Right forelimb (tissue), 1 donor: ENCODE measurements at regions not wholly inside any gene's neighbourhood (a gene's known extent, or its start where the extent isn't known, plus 50 kb on each side); places are given as distances from the start of the nearest gene placed in this dataset.
"Not testable (repeated sequence)": the region's sequence is repeated elsewhere in the genome, so short reads cannot be mapped to it uniquely, and the experiment has no call there.

Experiments
- DNase-seq: peaks from one replicate; pipeline ENCODE4 v3.0.0-alpha.2; 2018

DNA sequence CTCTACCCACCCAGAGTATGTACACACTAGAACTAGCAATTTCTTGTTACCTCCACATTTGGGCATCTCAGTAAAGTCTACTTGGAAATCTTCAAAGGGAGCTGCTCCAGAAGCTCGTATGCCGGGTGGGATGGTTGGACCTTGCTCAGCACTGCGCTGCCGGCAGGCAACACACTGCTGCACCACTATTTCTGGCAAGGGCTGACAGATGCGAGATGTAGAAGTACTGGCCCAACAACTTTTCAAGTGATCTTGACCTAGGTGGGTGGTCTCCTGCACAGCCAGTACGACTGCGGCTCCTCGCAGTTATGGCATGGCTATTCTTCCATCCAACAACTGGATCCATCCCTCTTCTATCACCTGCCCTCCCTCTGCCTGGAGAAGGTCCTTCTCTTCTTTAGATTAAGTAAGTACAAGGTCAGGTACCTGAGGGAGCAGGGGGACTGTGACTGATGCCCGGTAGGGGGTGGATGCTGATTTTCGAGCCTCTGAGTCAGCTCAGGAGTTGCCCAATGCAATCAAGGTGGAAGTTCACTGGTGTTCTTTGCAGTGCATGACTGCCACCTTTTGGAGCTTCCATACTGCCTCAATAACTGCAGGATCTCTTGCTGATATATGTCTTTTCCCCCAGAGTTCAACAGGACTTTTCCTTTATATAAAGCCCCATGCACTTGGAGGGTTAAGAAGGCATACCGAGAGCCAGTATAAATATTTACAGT is 100.4 kb upstream of the SLC1A4 start:
- DNase-seq, result no peak

DNA sequence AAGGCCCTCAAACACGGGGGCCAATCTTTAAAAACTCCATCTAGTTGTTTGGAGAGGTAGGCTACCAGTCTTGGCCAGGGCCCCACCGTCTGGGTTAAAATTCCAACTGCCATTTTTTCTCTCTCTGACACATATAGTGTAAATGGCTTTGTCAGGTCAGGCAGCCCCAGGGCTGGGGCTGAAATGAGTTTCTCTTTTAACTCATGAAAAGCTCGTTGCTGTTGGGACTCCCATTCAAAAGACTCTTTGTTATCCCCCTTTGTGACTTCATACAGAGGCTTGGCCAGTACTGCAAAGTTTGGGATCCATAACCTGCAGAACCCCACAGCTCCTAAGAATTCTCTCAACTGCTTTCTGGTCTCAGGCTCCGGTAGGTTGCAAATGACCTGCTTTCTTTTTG is 99.4 kb upstream of the SLC1A4 start:
- no peak for DNase-seq

DNA sequence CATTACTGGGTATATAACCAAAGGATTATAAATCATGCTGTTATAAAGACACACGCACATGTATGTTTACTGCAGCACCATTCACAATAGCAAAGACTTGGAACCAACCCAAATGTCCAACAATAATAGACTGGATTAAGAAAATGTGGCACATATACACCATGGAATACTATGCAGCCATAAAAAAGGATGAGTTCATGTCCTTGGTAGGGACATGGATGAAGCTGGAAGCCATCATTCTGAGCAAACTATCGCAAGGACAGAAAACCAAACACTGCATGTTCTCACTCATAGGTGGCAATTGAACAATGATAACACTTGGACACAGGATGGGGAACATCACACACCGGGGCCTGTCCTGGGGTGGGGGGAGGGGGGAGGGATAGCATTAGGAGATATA is 92.6 kb upstream of the SLC1A4 start:
- DNase-seq, result not testable (repeated sequence)

DNA sequence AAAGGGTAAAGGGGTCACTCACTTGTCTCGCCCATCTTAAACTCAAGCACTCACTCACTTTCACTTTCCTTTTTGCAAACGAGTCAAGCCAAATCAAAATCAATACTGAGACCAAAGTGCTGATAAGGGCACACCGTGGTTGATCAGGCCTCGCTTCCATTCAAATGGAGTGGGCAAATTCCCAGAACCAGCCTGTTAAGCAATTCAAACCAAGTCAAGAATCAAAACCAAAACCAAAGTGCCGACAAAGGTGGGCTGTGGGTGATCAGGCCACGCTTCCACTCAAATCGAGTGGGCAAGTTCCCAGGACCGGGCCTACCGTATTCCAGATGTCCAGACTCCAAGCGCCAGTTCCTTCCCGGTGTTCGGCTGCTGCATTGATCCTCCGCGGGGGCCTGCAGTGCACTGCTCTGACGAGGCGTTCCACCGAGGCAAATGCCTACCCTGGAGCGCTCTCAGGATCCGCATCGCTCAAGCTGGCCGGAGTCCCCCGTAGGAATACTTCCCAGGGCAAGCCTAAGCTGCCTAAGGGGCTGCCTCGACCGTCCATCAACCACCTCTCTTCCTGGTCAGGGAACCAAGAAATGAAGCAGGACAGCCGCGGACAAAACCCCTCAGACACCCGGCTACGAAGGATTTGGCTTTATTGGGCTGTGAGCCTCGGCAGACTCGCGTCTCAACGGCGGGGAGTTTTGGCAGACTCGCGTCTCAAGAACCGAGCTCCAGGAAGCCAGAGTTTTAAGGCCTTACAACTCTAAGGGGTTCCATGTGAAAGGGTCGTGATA is 89.9 kb upstream of the SLC1A4 start:
- no peak for DNase-seq

DNA sequence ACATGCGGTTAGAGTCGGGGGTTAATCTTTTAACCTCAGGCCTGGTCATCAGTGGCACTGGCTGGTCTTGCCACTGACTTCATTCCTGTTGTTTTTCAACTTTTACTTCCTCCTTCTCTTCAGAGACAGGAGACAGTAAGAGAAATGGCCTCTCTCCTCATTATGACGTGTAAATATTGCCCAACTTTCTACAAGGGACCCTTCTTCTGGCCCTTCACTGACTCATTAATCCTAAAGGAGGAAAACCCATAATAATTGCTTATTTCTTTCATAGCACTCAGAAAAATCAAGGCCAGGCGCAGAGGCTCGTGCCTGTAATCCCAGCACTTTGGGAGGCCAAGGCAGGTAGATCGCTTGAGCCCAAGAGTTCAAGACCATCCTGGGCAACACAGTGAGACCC is 89.3 kb upstream of the SLC1A4 start:
- DNase-seq, result not testable (repeated sequence)

DNA sequence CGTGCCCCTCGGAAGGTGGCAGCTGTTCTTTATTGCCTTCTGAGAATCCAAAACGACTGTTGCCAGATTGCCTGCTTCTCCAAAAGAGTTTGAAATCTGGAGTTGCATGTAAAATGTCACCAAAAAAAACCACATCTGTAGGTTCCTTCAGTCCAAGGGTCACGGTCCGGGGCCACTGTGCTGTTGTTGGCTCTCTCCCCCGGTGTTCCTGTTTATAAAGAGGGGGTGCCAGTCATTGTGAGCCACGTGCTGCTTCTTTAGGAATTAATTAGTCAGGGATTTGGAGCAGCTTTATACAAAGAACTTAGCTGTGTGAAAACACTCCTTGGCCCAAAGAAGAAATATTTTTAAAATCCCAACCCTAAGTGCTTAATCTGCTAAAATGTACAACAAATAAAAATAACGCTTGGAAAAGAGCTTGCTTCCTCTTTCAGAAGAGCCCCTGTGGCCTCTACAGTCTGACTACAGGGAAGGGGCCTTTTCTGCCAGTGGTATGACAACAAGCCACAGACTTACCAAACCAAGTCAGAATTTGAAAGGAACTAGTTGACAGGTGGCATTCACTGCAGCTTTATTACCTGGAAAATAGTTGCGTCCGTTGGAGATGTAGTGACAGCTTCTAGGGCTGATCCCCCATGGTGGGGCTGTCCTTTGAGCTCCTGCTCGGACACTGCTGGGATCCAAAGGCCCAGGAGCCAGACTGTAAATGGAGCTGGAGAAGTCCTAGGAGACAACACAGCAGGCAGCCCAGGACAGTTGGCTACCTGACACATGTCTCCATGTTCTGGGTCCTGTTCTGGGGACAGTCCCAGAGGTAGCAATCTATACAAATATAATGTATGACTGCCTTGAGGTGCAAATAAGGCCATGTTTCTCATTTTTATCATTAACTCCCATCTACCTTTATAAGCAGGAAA is 84.5 kb upstream of the SLC1A4 start:
- no peak for DNase-seq

DNA sequence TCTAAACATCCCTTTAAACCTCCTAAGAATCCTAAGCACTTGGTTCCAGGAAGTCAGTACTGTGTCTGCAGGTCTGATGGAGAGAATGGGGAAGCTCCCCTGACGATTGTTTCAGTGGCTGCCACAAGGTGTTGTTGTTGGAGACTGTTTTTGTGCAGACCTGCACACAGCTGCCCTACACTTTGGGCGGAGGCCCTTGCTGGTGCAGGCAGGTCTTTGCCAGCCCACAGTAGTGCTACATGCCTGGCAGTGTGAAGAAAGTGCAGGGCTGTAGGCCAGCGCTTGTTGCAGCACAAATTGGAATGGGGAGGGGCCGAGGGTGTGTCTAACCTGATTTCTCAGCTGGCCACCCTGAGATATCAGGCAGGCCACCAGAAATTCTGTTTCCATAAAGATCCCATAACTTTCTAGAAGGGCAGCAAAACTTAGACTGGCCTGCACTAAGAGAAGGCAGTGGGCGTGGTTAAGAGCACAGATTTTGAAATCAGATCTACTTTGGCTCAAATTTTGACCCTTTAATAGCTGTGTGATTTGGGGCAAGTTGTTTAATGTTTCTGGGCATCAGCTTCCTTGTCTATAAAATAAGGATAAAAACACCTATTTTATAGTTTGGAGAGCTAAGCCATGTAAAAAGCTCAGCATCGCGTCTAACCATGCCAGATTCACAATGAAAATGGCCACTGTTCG is 83.7 kb upstream of the SLC1A4 start:
- DNase-seq, result no peak

DNA sequence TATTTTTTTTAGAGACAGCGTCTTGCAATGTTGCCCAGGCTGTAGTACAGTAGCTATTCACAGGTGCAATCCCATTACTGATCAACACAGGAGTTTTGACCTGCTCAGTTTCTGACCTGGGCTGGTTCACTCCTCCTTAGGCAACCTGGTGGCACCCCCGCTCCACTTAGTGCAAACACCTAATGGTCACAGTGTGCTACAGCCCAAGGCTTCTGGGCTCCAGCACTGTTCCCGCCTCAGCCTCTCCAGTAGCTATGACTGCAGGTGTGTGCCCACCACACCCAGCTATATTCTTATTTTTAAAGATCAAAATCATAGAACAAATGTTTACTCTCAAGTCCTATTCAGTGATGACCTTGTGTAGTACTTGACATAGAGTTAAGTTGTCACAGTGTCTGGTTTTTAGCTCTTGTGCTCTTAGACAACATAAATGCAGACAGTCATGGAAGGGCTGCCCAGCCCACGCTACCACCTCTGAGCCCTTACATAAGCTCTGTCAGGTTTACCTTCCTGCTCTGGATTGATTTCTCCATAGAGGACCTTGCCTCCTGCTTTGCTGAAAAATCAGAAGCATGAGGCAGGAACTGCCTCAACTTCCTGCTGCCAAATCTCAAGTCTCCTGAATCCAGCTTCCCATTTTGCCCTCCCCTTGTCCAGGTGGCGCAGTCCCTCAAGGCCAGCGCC is 82.2 kb upstream of the SLC1A4 start:
- no peak for DNase-seq

DNA sequence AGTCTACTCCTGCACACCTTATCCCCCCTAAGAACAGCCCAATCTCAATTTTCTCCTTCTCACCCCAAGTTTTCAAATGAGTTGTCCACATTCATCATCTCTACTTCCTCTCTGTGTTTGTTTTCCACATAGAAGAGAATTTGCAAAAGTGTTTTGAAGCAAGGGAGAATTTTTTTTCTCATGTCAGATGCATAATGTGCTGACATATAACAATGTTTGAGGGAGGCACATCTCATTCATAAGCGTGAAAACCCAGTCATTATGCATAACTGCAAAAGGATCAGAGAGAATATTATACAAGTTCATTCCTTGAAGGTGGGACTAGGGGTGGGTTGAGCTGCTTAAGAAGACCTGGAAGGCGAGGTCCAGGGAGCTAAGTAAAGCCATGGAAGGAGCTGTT is 80.8 kb upstream of the SLC1A4 start:
- DNase-seq, result no peak

DNA sequence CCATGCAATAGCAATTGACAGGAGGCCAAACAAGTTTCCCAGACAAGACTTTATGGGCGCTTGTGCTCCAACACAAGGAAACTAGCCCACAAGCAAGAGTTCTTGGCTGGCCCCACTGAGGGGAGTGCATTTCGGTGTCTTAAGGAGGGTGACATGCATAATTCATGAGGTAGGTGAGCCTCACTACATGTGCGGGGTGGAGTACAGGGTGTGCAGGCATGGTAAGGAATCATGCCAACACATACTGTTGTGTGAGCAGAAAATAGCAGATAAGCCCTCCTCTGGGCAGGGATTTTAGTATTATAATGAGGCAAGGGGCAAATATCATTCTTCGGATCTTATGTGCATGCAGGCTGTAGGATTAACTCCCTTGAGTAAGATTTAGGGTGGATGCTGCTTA is 78.7 kb upstream of the SLC1A4 start:
- DNase-seq, result no peak

DNA sequence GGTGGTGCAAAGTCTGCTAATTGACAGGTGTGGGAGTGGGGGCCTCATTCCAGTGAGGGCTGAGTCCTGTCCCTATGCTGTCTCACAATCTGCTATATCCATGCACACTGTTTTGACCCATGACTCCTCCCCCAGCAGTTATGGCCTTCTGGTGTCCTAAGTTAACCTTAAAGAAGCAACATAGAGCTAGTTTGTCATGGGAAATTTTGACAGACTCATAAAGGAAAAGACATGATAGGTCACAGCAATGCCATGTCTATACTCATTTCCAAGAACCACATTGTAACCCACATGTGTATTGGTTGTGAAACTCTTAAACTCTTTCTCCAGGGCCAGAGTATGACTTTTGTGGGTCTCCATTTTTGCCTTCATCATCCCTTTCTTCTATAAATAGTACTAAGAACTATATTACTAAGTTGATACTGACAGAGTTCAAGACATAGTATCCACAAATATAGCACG is 78.2 kb upstream of the SLC1A4 start:
- DNase-seq, result no peak

DNA sequence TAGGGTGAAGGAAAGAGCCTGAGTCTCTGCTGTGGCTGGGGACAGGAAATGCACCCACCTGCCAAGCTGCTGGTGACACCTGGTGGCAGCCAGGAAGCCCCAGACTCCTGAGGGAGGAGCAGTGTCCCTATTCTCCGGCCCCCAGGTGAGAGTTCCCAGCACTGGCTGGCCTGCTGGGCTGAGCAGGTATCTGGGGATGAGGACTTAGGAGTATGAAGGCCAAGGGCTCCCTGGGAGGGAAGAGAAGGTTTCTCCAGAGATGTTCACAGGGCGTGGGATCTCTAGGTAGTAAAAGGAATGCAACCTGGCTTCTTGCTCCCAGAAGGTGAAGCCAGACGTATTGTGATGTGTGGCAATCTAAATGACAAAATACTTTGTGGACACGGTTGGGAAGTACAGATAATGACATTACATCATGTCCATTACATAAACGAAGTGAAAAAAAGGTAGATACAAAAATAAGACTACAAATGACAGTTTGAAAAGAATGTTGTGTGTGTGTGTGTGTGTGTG is 75.8 kb upstream of the SLC1A4 start:
- DNase-seq, result no peak

DNA sequence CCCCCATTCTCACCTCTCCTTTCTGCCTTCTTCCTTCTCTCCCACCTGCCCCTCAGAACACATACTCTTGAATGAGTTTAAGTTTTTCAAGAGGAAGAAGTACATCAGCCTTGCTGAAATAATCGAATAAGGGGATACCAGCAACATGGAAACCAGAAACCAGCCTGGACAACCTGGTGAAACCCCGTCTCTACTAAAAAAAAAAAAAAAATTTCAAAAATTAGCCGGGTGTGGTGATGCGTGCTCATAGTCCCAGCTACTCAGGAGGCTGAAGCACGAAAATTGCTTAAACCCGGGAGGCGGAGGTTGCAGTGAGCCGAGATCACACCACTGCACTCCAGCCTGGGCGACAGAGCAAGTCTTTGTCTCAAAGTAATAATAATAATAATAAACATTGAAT is 75.0 kb upstream of the SLC1A4 start:
- DNase-seq, result no peak

DNA sequence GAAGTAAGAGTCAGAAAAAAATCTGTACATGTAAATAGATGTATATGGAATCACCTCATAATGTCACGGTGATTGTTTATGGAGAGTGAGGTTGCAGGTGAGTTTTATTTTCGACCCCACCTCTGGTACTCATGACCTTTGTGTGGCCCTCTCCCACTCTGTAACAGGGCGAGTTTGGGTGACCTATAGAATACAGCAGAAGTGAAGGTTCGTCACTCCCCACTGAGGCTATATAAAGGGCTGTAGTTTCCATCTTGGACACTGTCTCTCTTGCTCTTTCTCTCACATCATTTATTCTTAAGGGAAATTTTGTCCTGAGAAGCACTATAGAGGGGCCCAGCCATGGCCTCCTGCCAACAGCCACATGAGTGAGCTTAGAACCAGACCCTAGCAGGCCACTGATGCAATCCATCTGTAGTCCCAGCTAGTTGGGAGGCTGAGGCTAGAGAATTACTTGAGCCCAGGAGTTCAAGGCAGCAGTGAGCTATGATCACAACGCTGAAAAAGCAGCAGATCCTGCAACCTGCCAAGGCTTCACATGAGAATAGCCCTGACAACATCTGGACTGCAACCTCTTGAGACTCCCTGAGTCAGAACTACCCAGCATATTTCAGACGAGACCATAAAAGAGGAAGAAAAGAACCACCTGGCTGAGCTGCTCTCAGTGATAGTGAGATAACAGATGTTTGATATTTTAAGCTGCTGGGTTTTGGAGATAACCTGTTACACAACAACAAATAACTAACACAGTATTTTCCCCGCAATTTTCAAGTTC is 74.3 kb upstream of the SLC1A4 start:
- DNase-seq, result no peak

DNA sequence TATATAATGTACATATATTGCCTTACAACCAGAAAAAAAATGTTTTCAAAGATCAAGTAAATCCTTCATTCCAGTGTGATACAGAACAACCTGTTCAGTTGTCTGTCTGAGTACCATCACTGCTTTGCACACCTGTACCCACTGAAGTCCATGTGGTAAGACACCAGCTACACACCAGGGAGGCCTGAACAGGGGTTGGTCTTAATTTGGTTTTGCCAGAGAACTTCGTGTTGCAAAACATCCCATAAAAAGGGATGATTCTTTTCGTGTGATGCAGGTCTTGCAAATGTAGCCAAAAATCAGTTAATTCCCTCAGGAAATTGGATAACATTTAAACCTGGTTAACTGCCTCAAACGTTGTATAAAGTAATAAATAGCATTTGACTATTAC is 73.7 kb upstream of the SLC1A4 start:
- DNase-seq, result no peak

DNA sequence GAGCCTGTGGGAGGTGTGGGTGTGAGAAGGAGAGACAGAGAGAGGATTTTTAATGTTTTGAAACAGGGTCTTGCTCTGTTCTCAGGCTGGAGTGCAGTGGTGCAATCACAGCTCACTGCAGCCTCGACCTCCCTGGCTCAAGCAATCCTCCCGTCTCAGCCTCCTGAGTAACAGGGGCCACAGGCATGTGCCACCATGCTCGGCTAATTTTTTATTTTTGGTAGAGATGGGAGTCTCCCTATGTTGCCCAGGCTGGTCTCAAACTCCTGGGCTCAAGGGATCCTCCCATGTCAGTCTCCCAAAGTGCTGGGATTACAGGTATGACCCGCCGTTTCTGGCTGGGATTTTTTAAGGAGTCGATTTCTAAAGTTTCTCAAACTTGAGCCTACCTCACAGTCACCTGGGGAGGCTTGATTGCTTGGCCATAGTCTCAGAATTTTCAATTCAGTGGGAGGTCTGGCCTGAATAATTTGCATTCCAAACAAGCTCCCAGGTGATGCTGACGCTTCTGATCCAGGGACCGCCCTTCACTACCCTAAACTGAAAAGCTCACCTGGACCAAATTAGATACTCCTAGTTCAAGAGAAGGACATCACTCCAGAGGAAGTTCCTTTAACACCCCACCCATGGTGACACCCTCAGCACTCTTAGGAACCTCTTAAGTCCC is 70.8 kb upstream of the SLC1A4 start:
- no peak for DNase-seq

DNA sequence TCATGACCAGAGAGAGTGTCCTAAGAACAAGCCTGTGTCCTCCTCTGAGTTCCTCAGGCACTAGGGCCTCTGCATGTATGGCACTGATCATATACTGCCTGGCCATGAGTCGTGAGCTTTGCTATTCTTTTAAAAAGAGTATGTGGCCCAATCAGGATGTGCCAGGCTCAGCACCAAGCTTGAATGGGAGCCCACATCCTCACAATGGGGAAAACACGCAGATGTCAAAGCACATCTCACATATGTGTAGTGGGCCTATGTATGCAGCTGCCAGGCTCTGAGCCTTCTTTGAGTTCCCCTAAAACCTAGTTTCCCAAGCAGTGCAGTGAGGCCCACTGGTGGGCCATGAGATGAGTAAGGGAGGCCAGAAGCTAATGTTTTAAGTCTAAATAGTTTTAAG is 69.9 kb upstream of the SLC1A4 start:
- no peak for DNase-seq

DNA sequence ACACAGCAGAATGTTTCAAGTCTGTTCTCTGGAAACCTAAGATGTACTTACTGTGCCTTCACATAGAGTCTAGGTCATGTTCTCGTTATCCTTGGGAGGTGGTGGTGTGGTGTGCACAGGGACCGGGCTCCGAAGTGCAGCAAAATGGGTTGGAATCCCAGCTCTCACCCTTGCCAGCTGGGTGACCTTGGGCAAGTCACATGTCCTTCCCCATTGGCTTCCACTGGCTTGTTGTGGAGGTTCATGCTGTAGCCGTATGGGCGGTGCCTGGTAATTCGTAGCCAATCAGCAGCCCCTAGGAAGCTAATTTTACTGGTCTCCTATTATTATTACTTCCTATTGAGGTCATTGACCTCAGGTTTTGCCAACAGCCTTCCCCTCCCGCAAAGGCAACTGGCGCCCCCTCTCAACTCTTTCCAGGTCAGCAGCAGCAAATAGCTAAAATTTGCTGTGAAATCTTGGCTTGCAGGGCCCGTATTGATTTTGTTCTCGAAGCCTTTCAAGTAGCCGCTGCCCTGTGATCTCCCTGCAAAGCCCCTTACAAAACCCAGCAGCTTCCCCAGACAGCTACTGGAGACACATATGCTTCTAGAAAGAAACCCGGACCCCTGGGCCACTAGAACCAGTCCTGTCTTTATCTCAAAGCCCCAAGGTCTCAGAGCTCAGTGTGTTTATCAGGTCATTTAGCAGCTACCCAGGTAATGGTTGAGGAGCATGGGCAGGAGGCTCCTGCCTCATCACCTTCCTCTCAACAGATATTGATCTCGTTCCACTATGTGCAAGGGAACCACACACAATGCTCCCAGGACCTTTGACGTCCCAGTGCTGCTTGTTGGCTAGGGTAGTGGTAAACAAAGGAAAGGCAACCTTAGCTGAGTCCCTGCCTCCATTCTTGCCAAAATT is 66.5 kb upstream of the SLC1A4 start:
- no peak for DNase-seq

DNA sequence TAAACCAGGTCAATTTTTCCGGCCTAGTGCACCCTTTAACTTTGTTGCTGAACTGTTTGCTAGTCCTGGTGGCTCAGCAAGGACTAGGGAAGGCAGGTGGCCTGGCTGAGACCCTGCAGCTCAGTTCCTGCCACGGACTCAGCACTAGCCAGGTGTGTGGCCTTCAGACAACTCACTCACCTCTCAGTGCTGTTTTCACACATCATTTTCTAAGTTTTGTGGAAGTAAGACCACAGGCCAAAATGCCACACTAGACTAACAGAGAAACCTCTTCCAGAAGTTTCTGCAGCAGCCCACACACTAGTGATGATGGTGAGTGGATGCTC is 65.9 kb upstream of the SLC1A4 start:
- DNase-seq, result no peak
